ENCODE measurements at regions not wholly inside any gene's neighbourhood (a gene's known extent, or its start where the extent isn't known, plus 50 kb on each side); places are given as distances from the start of the nearest gene placed in this dataset.

DNA sequence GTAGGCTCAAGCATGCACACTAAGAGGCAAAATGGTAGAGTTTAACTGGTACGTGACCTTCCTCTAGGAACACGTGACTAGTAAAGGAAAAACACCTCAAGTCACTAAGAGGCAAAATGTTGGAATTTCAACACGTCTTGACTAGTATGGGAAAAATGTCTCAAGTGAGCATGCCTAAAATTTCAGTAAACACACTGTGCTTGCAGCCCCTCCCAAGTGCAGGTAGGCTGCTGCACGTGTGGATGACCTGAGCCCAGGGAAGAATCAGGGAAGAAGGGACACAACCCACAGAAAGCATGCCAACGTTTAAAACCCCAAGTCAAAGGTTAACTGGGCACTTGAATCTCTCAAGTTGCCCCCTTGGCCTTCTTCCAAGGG, 162.2 kb downstream of the TENT5A start:
- TF ChIP-seq CTCF (IDR thresholded peaks at IDR 0.05 in 2 of 3, conservative IDR thresholded peaks at IDR 0.05 in 1 of 3; ENCODE audit: control insufficient read depth in 2 of 3, extremely low read depth in 1 of 3, insufficient read depth in 1 of 3, low read depth in 3 of 3, low read length in 3 of 3) (no peak), EGR1 (IDR thresholded peaks at IDR 0.05; ENCODE audit: borderline replicate concordance in 1 of 2, low read depth in 2 of 2, low read length in 2 of 2) (no peak), TARDBP (IDR thresholded peaks at IDR 0.05; ENCODE audit: borderline replicate concordance) (no peak), FOXK2 (IDR thresholded peaks at IDR 0.05) (no peak)
